Mammary epithelial cell (primary cell): ENCODE measurements at regions not wholly inside any gene's neighbourhood (a gene's known extent, or its start where the extent isn't known, plus 50 kb on each side); places are given as distances from the start of the nearest gene placed in this dataset.

Source experiments
- EZH2 ChIP-seq: IDR thresholded peaks from 2 replicates; pipeline ENCODE4 v1.6.1; 2012; ENCODE audit warnings: low read length, inconsistent platforms, borderline replicate concordance
- TF ChIP-seq, protein P1 (sequence below), 2 donors: IDR thresholded peaks in 1 of 2; conservative IDR thresholded peaks in 1 of 2; 2 replicates each; pipeline ENCODE4 v1.5.1; 2011 to 2012; ENCODE audit warnings: inconsistent platforms in 2 of 2, low read length in 2 of 2, mild to moderate bottlenecking in 2 of 2, control low read depth in 1 of 2, low read depth in 1 of 2; ENCODE audit not compliant: insufficient read depth in 1 of 2; ENCODE audit errors: extremely low read depth in 1 of 2

- TF ChIP-seq, protein P1, sequence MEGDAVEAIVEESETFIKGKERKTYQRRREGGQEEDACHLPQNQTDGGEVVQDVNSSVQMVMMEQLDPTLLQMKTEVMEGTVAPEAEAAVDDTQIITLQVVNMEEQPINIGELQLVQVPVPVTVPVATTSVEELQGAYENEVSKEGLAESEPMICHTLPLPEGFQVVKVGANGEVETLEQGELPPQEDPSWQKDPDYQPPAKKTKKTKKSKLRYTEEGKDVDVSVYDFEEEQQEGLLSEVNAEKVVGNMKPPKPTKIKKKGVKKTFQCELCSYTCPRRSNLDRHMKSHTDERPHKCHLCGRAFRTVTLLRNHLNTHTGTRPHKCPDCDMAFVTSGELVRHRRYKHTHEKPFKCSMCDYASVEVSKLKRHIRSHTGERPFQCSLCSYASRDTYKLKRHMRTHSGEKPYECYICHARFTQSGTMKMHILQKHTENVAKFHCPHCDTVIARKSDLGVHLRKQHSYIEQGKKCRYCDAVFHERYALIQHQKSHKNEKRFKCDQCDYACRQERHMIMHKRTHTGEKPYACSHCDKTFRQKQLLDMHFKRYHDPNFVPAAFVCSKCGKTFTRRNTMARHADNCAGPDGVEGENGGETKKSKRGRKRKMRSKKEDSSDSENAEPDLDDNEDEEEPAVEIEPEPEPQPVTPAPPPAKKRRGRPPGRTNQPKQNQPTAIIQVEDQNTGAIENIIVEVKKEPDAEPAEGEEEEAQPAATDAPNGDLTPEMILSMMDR (conservative IDR thresholded peaks at IDR 0.05 in 1 of 2, IDR thresholded peaks at IDR 0.05 in 1 of 2; ENCODE audit: extremely low read depth in 1 of 2, insufficient read depth in 1 of 2, low read depth in 1 of 2, low read length in 2 of 2) = no peak
- no peak for TF ChIP-seq EZH2
These were observed 478.7 kb downstream of the PDCD6IP start for GRCh38 chr3:34277110-34277509.
